Activated CD8-positive, alpha-beta memory T cell treated with anti-CD3 and anti-CD28 coated beads, Interleukin-2, amount 50 U/mL, for 48 hours (primary cell): ENCODE measurements at regions not wholly inside any gene's neighbourhood (a gene's known extent, or its start where the extent isn't known, plus 50 kb on each side); places are given as distances from the start of the nearest gene placed in this dataset.
"Not testable (repeated sequence)": the region's sequence is repeated elsewhere in the genome, so short reads cannot be mapped to it uniquely, and the experiment has no call there.

Experiments used
- DNase-seq: peaks from one replicate; pipeline ENCODE4 v3.0.0-alpha.2; 2020

GRCh38 chr7:46791188-46791587, 790.7 kb downstream of the TNS3 start:
- no peak for DNase-seq

GRCh38 chr7:46786995-46787394, 794.9 kb downstream of the TNS3 start:
- no peak for DNase-seq

GRCh38 chr7:46786221-46786954, 795.5 kb downstream of the TNS3 start:
- no peak for DNase-seq

GRCh38 chr7:46784732-46785131, 797.2 kb downstream of the TNS3 start:
- no peak for DNase-seq

- DNase-seq: no peak
These were observed 799.9 kb downstream of the TNS3 start for GRCh38 chr7:46781901-46782439.

GRCh38 chr7:46776790-46777189, 805.1 kb downstream of the TNS3 start:
- DNase-seq: no peak

- no peak for DNase-seq
These were observed 806.1 kb downstream of the TNS3 start for GRCh38 chr7:46775776-46776175.

- DNase-seq: no peak
These were observed 806.9 kb downstream of the TNS3 start for GRCh38 chr7:46775020-46775419.

- DNase-seq: no peak
These were observed 807.4 kb downstream of the TNS3 start for GRCh38 chr7:46774515-46774914.

- no peak for DNase-seq
These were observed 809.1 kb downstream of the TNS3 start for GRCh38 chr7:46772776-46773175.

GRCh38 chr7:46767071-46767470, 814.8 kb downstream of the TNS3 start:
- no peak for DNase-seq

- DNase-seq: no peak
These were observed 817.6 kb downstream of the TNS3 start for GRCh38 chr7:46764100-46764936.

- DNase-seq: no peak
These were observed 818.6 kb downstream of the TNS3 start for GRCh38 chr7:46763344-46763743.

- DNase-seq: no peak
These were observed 822.0 kb downstream of the TNS3 start for GRCh38 chr7:46759711-46760480.

GRCh38 chr7:46756996-46757395, 824.9 kb downstream of the TNS3 start:
- DNase-seq: no peak

GRCh38 chr7:46756256-46756655, 825.7 kb downstream of the TNS3 start:
- no peak for DNase-seq

- DNase-seq: no peak
These were observed 826.5 kb downstream of the TNS3 start for GRCh38 chr7:46755120-46756034.

- no peak for DNase-seq
These were observed 827.7 kb downstream of the TNS3 start for GRCh38 chr7:46754140-46754720.

- no peak for DNase-seq
These were observed 828.2 kb downstream of the TNS3 start for GRCh38 chr7:46753662-46754061.

- DNase-seq: no peak
These were observed 829.0 kb downstream of the TNS3 start for GRCh38 chr7:46752881-46753366.

- DNase-seq: not testable (repeated sequence)
These were observed 829.8 kb downstream of the TNS3 start for GRCh38 chr7:46751927-46752723.
